ENCODE measurements at regions not wholly inside any gene's neighbourhood (a gene's known extent, or its start where the extent isn't known, plus 50 kb on each side); places are given as distances from the start of the nearest gene placed in this dataset.

DNA sequence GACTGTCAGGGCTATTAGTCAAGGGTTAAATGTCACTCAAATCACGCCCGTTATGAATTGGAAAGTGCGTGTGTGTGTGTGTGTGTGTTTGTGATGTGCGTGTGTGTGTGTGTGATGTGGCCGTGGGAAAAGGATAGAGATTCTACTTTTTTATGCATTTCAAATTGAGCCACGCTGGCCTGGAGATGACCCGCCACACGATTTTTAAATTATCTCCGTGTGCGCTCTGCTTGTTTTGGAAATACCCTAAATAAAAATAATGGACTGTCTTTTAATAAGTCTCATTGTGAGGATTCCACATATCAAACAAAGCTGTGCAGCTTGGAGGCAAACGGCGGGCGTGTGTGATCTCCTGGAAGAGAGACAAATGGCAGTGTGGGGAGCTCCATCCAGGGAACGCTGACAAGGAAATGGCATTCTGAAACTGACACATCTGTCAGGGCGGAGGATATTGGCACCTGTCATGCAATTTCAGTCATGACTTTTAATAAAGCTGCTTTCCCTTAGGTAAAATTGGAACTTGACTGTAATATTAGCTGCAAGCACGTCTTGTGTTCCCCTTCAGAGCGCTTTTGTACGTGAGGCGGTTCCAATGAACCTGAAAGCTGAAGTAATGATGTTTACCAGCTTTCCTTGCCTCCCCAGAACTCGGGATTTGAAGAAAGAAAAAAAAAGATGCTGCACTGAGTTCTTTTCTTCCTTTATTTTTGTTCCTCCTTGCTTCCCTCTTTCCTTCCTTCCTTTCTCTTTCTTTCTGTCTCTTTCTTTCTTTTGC lies 381.8 kb upstream of the SMIM21 start:
- no peak for DNase-seq (ENCODE audit: extremely low spot score)

DNA sequence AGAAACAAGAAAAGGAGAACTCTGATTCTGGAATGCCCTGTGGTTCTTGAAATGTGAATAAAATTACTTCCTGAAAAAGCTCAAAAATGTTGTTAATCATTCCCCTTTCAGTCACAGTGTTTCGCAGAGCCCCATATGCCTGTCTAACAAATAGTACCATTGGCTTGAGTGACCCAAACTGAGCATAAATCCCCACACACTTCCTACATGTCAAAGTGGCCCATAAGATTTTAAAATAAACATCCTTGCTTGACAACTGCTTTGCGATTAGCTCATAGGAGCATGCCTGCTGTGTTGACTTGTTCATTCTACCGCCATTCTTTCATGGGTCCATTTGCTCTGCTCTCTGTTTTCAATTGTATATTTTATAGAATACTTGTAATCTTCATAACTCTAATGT lies 377.8 kb upstream of the SMIM21 start:
- POLR2A ChIA-PET = no interaction called here
- no peak for DNase-seq (ENCODE audit: extremely low spot score)
- CTCF ChIA-PET = interaction anchor here (1.1 kb wide), 1 partner anchor 9 kb away, joined by 4 read pairs; no protein-coding TSS in a partner anchor
- TF ChIP-seq, protein P1, sequence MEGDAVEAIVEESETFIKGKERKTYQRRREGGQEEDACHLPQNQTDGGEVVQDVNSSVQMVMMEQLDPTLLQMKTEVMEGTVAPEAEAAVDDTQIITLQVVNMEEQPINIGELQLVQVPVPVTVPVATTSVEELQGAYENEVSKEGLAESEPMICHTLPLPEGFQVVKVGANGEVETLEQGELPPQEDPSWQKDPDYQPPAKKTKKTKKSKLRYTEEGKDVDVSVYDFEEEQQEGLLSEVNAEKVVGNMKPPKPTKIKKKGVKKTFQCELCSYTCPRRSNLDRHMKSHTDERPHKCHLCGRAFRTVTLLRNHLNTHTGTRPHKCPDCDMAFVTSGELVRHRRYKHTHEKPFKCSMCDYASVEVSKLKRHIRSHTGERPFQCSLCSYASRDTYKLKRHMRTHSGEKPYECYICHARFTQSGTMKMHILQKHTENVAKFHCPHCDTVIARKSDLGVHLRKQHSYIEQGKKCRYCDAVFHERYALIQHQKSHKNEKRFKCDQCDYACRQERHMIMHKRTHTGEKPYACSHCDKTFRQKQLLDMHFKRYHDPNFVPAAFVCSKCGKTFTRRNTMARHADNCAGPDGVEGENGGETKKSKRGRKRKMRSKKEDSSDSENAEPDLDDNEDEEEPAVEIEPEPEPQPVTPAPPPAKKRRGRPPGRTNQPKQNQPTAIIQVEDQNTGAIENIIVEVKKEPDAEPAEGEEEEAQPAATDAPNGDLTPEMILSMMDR (IDR thresholded peaks at IDR 0.05; ENCODE audit: control extremely low read depth, extremely low read depth, low read depth, missing control alignments) = no peak

More for the DNA sequence above, 381.8 kb upstream of the SMIM21 start:
- CTCF ChIA-PET = no interaction called here
- TF ChIP-seq, protein P1 (IDR thresholded peaks at IDR 0.05; ENCODE audit: control extremely low read depth, extremely low read depth, low read depth, missing control alignments) = no peak
- POLR2A ChIA-PET = no interaction called here

DNA sequence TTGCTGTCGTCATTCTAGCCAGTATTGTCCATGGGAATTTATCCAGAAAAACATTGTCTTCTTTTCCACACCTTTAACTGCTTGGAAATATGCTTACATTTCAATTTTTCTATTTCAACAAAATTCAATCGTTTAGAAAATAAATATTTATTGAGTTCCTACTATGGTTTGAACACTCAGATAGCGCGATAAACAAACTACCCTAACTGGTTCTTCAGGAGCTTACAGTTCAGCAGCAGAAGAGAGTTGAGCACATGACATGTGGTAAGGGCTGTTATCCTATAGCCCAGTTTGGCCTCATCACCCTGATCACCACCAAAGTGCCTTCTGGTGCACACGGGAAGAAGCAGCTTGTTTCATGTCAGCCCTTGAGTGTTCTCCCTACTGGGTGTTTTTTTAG lies 375.2 kb upstream of the SMIM21 start:
- POLR2A ChIA-PET = no interaction called here
- CTCF ChIA-PET = no interaction called here
- DNase-seq (ENCODE audit: extremely low spot score) = no peak
- TF ChIP-seq, protein P1 (IDR thresholded peaks at IDR 0.05; ENCODE audit: control extremely low read depth, extremely low read depth, low read depth, missing control alignments) = no peak

DNA sequence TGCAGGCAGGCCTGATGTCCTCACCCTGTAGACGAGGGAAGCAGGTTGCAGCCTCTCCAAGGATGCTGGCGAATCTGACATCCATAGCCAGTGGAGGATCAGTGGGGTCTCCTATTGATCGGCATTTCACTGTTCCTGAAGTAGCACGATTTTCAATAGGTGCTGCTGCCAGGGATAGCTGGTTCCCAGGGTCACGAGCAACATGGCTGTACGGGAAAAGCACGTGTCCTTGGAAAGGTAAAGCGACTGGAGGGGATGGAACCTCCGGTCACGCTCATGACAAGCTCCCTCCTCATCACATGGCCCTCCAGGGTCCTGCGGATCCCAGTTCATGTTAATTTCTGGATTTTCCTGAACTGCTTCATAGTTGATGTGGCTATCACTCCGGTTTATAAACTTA lies 373.7 kb upstream of the SMIM21 start:
- TF ChIP-seq, protein P1 (IDR thresholded peaks at IDR 0.05; ENCODE audit: control extremely low read depth, extremely low read depth, low read depth, missing control alignments) = no peak
- no peak for DNase-seq (ENCODE audit: extremely low spot score)
- POLR2A ChIA-PET = no interaction called here

DNA sequence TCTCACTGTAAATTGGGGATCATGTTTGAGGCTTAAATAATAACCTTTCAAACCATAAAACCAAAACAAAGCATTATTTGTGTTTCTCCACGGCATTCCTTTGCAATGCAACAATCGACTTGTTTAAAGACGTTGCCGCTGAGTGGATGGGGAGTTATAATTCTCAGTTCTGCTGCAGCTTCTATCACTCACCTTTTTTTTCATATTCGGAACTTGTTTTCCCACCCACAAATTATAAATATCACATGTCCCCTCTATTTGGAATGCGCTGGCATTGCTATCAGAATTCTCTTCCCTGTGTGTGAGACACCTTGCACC lies 372.8 kb upstream of the SMIM21 start:
- ChIA-PET POLR2A (no interaction called here), CTCF (no interaction called here)
- no peak for DNase-seq (ENCODE audit: extremely low spot score)
- TF ChIP-seq, protein P1 (IDR thresholded peaks at IDR 0.05; ENCODE audit: control extremely low read depth, extremely low read depth, low read depth, missing control alignments) = no peak

More for the DNA sequence above, 373.7 kb upstream of the SMIM21 start:
- CTCF ChIA-PET = interaction anchor here (1.4 kb wide), 1 partner anchor 12 kb away, joined by 5 read pairs; no protein-coding TSS in a partner anchor

DNA sequence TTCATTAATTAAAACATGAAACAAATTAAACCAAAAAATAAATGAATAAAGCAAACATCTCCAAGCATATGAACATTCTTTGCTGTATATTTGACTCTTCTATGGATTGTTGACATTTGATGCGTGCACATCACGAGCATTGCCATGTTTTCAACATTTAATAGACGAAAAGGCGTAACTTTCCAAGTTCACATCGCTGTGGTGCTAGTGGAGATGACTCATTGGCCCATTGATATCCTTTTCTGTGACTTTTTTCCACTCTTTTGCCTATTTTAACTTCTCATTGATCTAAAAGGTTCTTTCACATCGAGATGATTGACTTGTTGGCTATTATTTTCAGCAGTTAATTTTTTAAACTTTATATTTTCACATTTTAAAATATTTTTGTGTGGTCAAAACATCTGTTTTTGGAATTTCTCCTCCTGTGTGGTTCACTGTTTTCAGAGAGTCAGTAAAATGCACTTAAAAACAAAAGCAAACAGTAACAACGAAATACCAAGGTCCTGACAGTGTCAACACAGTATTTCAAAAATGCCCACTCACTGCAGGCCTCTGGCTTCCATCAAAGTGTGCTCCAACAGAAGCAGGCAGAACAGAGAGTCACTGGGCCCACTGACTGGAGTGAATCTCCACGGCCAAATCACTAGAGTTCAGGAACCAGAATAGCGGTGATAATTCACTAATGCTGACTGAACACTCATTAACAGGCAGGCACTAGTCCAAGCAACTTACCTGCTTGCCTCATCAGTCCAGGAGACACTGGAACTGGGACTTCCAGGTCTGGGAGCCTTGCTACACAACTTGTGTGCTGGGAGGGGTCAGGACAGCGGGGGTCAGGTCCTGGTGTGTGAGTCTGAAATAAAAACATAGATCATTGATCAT lies 372.2 kb upstream of the SMIM21 start:
- ChIA-PET POLR2A (no interaction called here), CTCF (no interaction called here)
- TF ChIP-seq, protein P1 (IDR thresholded peaks at IDR 0.05; ENCODE audit: control extremely low read depth, extremely low read depth, low read depth, missing control alignments) = no peak
- DNase-seq (ENCODE audit: extremely low spot score) = no peak
